ENCODE measurements at regions not wholly inside any gene's neighbourhood (a gene's known extent, or its start where the extent isn't known, plus 50 kb on each side); places are given as distances from the start of the nearest gene placed in this dataset.
"Not testable (repeated sequence)": the region's sequence is repeated elsewhere in the genome, so short reads cannot be mapped to it uniquely, and the experiment has no call there.

- no peak for DNase-seq
Measured at GRCh38 chr5:117588611-117589010, 1014.0 kb upstream of the SEMA6A start.

DNA sequence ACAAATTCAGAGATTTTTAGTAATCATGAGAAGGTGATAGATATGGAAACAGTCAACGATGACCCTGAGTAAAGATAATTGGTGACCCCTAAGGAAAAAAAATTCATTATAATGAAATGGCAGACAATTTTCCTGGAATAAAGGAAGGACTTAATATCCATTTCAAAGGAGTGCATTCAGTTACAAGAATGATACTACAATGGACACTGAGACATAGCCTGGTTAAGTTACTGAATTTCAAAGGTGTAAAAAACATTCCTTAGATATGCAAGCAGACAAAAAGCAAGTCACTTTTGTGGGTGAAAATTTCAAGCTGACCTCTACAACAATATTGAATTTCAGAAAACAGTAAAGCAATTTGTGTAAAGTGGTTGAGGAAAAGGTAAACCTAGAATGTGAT, 1012.5 kb upstream of the SEMA6A start:
- DNase-seq, result no peak

DNA sequence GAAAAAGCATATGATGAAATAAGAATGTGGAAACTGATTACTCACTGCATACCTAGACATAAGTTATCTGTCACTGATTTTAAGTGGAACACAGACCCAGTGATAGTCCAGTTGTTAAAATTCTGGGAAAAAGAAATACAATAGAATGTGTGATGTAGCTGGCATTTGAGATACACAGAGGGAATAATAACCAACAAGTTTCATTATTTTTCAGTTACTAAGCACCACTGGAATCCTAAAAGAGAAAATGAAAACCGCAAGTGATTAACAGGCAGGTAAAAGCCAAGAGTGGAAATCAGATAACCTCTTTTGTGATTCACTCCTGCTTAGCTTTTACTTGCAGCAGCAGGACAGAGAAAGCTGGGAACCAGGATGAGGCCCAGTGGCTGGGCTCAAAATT, 994.0 kb upstream of the SEMA6A start:
- DNase-seq, result no peak

DNA sequence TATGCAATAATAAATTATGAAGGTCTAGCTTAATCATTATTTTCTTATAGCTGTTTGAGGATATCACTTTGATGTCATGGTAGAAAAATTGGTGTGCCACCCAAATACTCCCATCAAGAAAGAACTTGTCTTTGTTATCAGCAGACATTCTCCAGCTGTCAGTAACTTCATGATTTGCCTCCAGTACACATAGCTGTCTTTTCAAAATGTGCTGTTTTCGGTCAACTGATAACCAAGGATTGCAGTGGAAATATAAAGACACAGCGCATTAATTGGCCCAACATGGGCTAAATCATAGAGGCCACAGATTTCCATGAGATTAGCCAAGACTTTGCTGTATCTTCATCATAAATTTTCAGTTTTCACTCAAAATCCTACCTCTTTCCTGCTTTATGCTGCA, 993.5 kb upstream of the SEMA6A start:
- no peak for DNase-seq

- no peak for DNase-seq
Measured at GRCh38 chr5:117562647-117563046, 988.0 kb upstream of the SEMA6A start.

DNA sequence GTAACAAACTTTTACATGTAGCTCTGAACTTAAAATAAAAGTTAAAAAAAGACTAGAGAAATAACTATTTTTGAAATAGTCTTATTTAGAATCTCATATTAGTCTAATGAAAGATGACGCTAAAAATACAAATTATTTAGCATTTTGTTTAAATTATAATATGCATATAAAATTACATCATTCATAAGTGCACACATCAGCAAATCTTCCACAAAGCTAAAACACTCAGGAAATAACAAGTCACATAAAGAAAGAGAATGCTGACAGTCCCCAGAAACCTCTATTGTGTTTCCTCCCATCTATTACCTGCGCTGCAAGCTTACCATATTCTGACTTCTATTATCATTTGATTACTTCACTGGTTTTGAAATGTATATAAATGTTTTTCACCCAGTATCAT, 986.9 kb upstream of the SEMA6A start:
- no peak for DNase-seq

GRCh38 chr5:117559005-117559844, 984.6 kb upstream of the SEMA6A start:
- DNase-seq, result no peak

- DNase-seq, result no peak
Measured at GRCh38 chr5:117551236-117551635, 976.6 kb upstream of the SEMA6A start.

DNA sequence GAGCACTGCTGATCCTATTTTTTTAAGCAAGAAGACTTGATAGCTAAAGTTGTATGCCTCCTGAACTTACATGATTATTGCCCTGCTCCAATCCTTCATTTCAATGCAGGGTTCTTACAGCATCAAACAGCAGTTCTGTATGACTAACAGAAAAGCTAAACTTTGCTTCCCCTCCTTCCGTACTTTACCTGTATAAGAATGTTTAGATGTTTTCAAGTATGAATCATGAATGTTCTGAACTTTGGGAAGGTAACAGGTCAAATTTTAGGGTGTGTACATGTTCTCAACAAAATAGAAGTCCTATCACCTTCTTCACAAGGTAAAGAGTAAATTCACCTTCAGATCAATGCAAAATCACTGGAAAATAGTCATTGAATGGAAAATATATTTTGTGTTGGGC, 972.6 kb upstream of the SEMA6A start:
- DNase-seq, result no peak

DNA sequence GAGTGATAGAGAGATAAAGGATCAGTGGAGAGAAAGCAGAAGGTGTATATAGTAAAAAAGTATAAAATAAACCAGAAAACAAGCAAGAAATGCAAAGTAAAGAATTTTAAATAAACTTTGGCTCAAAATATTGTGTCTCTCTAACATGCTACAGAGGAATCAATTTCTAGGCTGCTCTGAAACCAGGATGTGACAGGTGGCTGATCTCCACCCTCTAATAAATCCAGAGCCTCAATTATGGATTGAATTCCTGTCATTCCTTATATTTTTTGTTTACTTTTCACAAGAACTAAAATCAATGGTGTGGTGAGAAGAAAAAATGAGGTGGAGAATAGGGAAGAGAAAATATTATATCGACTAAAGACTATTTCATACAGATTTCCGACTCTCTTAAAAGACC, 965.1 kb upstream of the SEMA6A start:
- DNase-seq, result no peak

DNA sequence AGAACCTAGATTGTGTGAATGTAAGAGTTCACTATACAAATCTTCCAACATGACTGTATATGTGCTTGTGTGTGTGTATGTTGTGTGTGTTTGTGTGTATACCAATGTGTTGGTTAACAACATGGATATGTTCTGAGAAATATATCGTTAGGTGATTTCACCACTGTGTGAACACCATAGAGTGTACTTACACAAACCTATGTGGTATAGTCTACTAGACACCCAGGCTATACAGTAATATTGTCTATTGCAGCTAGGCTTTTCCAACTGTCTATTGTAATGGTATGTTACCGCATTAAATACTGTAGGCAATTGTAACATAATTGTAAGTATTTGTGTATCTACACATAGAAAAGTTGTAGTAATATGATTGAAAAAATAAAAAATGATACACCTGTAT, 959.2 kb upstream of the SEMA6A start:
- no peak for DNase-seq

DNA sequence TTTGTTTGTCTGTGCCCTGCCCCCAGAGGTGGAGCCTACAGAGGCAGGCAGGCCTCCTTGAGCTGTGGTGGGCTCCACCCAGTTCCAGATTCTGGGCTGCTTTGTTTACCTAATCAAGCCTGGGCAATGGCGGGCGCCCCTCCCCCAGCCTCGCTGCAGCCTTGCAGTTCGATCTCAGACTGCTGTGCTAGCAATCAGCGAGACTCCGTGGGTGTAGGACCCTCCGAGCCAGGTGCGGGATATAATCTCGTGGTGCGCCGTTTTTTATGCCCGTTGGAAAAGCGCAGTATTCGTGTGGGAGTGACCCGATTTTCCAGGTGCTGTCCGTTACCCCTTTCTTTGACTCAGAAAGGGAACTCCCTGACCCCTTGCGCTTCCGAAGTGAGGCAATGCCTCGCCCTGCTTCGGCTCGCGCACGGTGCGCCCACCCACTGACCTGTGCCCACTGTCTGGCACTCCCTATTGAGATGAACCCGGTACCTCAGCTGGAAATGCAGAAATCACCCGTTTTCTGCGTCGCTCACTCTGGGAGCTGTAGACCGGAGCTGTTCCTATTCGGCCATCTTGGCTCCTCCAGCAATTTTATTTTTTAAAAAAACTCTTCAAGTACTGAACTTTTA, 958.5 kb upstream of the SEMA6A start:
- DNase-seq, result not testable (repeated sequence)

- DNase-seq, result no peak
Measured at GRCh38 chr5:117519957-117520500, 945.4 kb upstream of the SEMA6A start.

GRCh38 chr5:117504305-117504704, 929.7 kb upstream of the SEMA6A start:
- no peak for DNase-seq

DNA sequence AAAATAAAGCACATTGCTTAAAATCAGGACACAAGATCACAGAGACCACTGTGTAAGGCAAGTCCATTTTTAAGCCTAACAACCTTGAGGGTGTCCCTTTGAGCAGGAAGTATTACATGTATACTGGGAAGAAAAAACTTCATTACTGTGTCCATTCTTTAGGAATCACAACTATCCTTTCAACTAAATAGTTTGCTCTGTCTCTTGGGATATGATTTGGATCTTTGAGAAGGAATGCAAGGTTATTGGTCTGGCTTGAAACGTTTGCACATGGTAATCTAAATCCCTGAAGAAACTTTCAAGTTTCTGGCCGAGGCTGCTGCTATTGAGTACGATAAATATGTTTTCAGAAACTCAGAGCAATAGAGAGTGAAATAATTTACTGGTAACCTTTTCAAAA, 923.0 kb upstream of the SEMA6A start:
- DNase-seq, result no peak

DNA sequence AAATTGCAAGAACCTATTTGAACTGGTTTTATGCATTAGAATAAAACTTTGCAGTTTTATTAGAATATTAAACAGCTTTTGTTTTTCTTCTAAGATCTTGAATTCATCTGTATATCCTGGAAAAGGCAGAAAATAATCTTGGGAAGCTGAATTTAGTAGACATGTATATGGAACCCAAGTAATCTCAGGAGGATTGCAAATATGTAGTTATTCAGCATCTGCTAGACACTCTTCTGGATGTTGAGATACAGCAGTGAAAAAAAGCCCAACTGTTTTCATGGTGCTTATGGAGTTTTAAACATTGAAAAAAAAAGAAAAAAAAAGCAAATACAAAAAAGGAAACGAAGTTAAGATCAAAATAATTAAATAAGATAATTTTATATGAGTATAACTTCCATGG, 922.2 kb upstream of the SEMA6A start:
- no peak for DNase-seq

- DNase-seq, result no peak
Measured at GRCh38 chr5:117494188-117494587, 919.6 kb upstream of the SEMA6A start.

DNA sequence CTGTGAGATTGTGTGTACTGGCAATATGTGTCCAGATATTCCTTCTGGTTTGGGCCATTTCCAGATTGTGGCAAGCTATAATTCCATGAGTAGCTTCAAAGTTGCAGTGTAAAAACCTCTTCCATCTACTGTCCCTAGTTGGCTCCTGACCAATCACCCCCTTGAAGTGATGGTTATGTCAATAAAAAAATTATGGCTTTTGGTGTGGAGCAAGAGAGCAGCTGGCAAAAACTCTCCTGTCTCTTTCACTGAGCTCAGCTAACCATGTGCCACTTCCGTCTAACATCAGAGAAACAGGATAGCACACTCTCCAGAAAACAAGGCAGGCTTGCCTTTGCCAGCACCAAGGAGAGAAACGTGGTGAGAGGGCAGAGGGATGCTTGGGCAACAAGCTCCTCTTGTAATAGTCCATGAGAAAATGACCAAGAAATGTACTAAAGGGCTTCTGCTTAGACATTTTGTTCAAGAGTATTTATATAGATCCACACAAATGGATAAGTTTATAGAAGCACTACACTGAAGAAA, 914.4 kb upstream of the SEMA6A start:
- no peak for DNase-seq

- no peak for DNase-seq
Measured at GRCh38 chr5:117487556-117487955, 912.9 kb upstream of the SEMA6A start.

DNA sequence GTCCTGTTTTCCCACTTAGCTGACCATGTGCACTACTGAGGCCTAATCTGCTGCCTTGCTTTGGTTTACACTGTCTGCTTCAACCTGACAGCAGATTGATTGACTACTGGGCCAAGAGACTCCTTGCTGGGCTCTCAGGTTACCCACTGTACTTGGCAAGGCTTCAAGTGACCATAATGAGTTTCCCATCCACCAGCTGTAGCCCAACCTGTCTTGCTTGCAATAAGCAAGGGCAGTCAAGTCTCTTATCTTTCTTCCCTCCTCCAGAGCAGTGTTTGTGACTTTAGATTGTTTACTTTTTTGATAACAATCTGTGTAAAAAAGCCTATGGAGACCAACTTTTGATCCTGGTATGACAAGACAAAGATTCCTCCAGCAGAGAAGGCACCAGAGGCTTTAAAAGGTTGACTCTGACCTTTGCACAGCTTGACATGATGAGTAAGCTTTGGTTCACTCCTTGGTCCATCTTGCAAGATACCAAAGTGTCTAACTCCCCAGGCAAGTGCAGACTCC, 912.3 kb upstream of the SEMA6A start:
- DNase-seq, result no peak

DNA sequence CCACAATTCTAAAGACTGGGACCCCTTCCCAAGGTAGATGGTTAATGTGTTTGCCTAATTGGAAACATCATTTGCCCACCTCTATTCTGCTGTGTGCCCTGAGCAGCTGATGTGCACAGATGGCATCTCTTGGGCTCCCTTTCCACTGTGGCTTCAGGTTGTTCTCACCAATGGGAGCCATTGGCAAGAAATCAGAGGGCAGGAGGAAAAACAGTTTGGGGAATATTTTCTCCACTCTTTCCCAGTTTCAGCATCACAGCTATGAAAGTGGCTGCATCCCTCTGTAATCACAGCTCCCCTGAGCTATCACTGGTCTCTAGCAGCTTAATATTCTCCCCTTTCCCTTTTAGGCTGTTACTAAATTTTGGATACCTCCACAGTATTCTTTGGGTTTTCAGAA, 911.6 kb upstream of the SEMA6A start:
- DNase-seq, result no peak

DNA sequence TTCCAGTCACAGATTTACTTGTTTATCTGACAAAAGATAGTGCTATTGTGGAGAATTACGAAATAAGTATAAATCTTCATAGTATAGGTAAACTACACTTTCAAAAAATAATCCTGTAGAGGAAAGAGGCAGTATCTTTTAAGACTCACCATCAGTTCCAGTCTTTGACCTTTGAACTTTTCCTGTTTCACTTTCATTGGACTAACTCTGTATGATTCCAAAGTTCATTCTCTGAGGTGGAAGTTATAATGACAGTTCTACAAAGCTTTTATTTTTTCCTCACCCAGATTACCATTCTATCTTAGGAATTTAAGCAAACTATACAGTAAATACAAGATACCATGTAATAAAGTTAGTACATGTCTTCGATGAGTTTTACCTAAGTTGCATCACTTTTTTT, 901.3 kb upstream of the SEMA6A start:
- no peak for DNase-seq

GRCh38 chr5:117473165-117473564, 898.5 kb upstream of the SEMA6A start:
- no peak for DNase-seq

All from activated CD4-positive, alpha-beta T cell treated with anti-CD3 and anti-CD28 coated beads for 48 hours (primary cell).